SIG-M5 treated with dmso at 0.1 percent for 504 hours (cell line): ENCODE measurements at regions not wholly inside any gene's neighbourhood (a gene's known extent, or its start where the extent isn't known, plus 50 kb on each side); places are given as distances from the start of the nearest gene placed in this dataset.

Experiments used
- DNase-seq: peaks from one replicate; lab custom pipeline; 2025; ENCODE audit not compliant: unreplicated experiment; lab: John Stamatoyannopoulos, UW

- no peak for DNase-seq
These were observed 67.1 kb upstream of the DUSP22 start for GRCh38 chr6:225121-225721.

DNA sequence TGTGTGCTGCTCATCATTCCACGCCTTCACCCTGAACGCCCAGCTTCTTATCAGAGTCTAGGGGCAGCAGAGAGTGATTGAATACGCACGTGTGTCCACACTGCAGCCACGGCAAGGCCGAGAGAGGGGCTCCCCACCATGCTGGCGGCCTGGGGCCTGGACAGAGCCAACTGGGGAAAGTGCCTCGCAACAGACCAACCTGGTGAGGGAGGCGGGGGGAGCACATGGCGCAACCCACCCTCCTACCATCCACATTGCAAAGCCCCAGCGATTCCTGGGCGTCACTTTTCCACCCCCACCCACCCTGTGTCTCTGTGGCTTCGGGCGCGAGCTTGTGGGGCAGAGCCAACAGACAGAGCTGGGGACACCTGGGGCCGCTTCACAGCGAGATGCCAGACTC is 66.4 kb upstream of the DUSP22 start:
- no peak for DNase-seq

DNA sequence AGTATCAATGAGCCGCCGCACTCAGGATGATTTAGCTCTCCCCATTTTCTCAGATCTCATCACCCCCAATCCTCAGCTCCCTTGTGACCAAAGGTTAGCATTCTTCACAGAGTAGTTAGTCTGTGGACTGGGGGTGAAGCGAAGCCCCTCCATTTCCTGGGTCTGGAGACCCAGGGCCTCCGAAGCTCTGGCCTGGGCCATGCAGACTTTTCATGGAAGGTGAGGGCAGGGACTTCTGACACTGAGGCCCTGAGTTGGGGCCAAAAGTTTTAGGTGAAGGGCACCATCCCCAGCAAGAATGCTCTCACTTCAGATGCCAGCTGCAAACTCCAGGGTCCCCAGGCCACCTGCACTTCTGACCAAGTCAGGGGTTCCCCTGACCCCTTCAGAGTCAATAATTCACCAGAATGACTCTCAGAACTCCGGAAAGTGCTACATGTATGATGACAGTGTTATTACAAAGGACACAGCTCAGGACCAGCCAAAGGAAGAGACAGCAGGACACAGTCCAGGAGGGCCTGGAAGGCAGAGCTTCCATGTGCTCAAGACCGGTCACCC is 65.7 kb upstream of the DUSP22 start:
- DNase-seq = no peak

DNA sequence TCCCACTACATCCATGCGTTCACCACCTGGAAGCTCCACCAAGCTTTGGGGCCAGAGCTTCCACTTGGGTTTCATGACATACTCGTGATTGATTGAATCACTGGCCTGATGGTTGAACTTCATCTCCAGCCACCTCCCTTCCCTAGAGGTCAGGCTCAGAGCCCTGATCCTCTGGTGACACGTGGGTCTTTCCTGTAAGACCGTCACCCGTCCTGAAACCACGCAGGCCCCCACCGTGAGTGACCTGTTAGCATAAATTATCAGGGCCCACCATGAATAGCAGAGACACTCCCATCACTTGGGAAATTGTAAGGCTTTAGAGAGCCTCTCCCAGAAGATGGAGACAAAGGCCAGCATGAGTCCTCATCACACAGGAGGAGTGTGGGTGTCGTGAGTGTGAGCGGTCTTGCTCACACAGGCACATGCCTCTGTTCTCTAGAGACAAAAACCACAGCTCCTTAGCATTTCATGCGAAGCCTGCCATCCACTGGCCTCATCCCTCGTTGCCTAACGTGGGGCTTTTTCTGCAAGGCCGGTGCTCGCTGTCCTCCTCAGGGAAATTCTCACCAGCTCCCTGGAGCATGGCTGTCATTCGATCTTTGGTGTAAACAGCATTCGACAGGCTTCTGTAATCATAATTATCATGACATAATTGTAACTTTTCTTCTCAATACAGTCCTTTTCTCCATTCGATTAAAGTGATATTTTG is 65.1 kb upstream of the DUSP22 start:
- no peak for DNase-seq

DNA sequence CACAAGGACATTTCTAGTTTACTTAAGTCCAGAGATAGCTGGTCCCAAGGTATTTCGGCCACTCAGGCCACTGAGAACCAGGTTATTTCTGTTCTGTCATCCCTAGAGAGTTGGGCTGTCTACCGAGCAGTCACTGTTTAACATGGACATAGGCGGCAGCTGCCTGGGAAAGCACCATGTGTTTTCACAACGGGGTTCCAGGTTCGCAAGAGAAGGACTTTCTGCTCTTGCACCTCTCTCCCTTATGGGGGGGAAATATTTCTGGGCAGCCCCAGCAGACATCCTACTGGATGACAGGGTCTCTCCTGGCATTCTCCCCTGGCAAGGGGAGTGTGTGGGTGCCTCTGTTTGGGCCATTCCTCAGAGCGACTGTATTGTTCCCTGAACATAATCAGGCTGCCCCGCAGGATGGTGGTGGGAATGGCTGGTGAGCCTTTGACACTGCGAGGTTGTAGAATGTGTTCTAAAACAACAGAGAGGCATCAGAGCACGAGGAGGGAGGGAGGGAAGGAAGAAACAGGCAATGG is 64.4 kb upstream of the DUSP22 start:
- no peak for DNase-seq

GRCh38 chr6:228881-229651 is 63.2 kb upstream of the DUSP22 start:
- DNase-seq = no peak

GRCh38 chr6:231779-232178 is 60.5 kb upstream of the DUSP22 start:
- DNase-seq = no peak

GRCh38 chr6:232982-233640 is 59.2 kb upstream of the DUSP22 start:
- DNase-seq = no peak

DNA sequence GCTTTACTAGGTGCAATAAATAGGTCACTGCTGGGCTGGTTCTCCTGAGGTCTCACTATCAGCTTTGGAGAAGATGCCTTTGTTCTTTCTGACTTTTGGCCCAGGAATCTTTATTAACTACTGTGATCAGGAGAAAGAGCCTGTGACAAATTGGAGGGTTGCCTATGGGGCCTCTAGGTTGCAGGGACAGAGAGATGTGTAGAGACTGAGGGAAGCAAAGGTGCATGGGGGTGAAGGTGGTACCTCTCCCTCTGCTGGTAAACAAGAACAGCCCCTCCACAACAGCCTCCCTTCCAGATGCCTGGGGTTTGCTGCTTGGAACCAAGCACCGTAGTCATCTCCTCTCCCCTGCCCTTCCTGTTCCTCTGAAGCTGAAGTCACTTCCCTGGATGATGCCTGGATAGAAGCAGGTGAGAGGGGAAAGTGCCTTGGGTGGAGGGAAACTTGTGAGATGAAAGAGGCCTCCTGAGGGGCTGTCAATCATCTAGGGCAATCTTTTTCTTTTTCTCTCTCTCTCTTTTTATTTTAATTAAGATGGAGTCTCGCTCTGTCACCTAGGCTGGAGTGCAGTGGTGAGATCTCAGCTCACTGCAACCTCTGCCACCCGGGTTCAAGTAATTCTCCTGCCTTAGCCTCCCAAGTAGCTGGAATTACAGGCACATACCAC is 57.4 kb upstream of the DUSP22 start:
- no peak for DNase-seq

GRCh38 chr6:235763-236360 is 56.4 kb upstream of the DUSP22 start:
- no peak for DNase-seq

- DNase-seq = no peak
These were observed 55.8 kb upstream of the DUSP22 start for GRCh38 chr6:236519-236918.

DNA sequence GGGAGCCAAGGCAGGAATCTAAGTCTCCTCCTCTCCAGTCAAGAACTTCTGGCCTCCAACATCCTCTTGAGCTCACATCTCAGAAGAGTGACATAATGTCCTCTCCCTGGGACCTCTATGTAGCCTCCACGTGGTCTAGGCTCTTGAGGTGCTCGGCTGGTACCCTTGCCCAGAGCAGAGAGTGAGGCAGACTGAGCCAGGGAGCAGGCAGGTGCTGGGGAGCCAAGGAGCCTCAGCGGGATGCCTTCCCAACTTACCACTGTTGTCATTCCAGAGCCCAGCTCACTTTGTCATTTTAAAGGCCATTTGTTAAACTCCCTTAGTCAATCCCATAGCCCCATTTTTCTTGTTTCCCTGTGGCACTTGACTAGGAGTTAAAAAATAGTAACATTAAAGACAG is 52.1 kb upstream of the DUSP22 start:
- no peak for DNase-seq

DNA sequence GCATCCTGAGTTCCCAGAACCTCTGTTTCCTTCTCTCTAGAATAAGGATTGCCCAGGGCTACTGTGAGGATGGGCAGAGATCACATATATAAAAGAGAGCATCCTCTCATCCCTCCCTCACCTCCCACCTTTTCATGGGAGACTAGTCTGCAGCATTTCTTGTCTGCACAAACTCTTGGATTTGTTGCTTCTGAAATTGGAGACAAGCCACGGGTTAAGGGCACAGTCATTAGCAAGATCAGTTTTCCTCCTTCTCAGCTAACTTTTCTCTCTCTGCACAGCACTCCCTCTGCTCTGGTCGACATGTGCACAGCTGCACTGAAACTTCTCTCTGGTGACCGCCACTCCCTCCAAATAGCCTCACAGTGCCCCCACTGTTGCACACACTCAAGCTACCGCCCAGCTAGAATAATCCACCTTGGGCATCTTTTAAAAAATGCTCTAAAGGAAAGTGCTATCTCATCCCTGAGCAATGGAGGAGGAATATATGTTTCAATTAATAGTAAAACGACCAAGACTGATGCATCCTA is 50.9 kb upstream of the DUSP22 start:
- DNase-seq = no peak
